Lung (tissue), 11 donors: ENCODE measurements at regions not wholly inside any gene's neighbourhood (a gene's known extent, or its start where the extent isn't known, plus 50 kb on each side); places are given as distances from the start of the nearest gene placed in this dataset.

Source experiments
- ATAC-seq: fragments of 200-7000 bp; cut with Tn5 transposase; one replicate; pipeline ENCODE4 v1.9.1; 2020; ENCODE audit warnings: moderate number of reproducible peaks; ENCODE audit not compliant: insufficient read depth, low FRiP score
- DNase-seq, 3 donors: peaks; one replicate each; pipeline ENCODE4 v3.0.0-alpha.2; 2013 to 2017
- H3K27ac ChIP-seq, 2 donors: one replicate each; pipeline ENCODE4 v1.5.1; 2013; ENCODE audit warnings: mild to moderate bottlenecking in 2 of 2, moderate library complexity in 2 of 2, control low read depth in 1 of 2, inconsistent platforms in 1 of 2, low read depth in 1 of 2, low read length in 1 of 2
- H3K27me3 ChIP-seq, 3 donors: one replicate each; pipeline ENCODE4 v1.5.1; 2013; ENCODE audit warnings: low read length in 2 of 3; ENCODE audit not compliant: control insufficient read depth in 3 of 3, insufficient read depth in 3 of 3
- H3K36me3 ChIP-seq, 4 donors: one replicate each; pipeline ENCODE4 v1.5.1; 2013; ENCODE audit warnings: low read length in 4 of 4, mild to moderate bottlenecking in 1 of 4, moderate library complexity in 1 of 4; ENCODE audit not compliant: control insufficient read depth in 4 of 4, insufficient read depth in 4 of 4
- H3K4me1 ChIP-seq, 5 donors: one replicate each; pipeline ENCODE4 v1.5.1; 2013; ENCODE audit warnings: low read length in 5 of 5, mild to moderate bottlenecking in 2 of 5, moderate library complexity in 1 of 5; ENCODE audit not compliant: control insufficient read depth in 5 of 5, insufficient read depth in 5 of 5
- H3K4me3 ChIP-seq: one replicate; pipeline ENCODE4 v1.5.1; 2013; ENCODE audit warnings: mild to moderate bottlenecking, control low read depth, moderate library complexity
- H3K9ac ChIP-seq, 2 donors: one replicate each; pipeline ENCODE4 v1.5.1; 2013; ENCODE audit warnings: low read length in 2 of 2, control low read depth in 1 of 2; ENCODE audit not compliant: insufficient read depth in 1 of 2
- H3K9me3 ChIP-seq, 4 donors: one replicate each; pipeline ENCODE4 v1.5.1; 2013; ENCODE audit warnings: low read length in 3 of 4, mild to moderate bottlenecking in 1 of 4, moderate library complexity in 1 of 4; ENCODE audit not compliant: control insufficient read depth in 4 of 4, insufficient read depth in 3 of 4
- CTCF ChIP-seq: IDR thresholded peaks from 2 replicates; pipeline ENCODE4 v1.5.1; 2012; ENCODE audit warnings: mild to moderate bottlenecking; ENCODE audit errors: control extremely low read depth, extremely low read depth
- WGBS, 2 donors: extraction: QIAGEN DNeasy Blood & Tissue Kit; methylation state at CpG; one replicate each; pipeline ENCODE4 v1.1.7; 2013; 5-methylcytosine and 5-hydroxymethylcytosine counted together
- donor health status: control.
- donor health status: control.
- donor health status: Bipolar disorder and iron deficiency.
- donor health status: healthy.
- donor health status: DM: yes; HTN: yes; CAD: no.

- Histone ChIP-seq H3K9me3 (peaks cover 0 to 3% (median 0%) of the 10 kb centered on the region in 4 donors), H3K4me1 (peaks cover 0 to 13% (median 2%) of the 10 kb centered on the region in 5 donors), H3K36me3 (no peaks in the 10 kb centered on the region), H3K27me3 (peaks cover 0 to 15% (median 4%) of the 10 kb centered on the region in 3 donors), H3K4me3 (no peak overlapping the region), H3K27ac (no peak overlapping the region), H3K9ac (no peak overlapping the region)
- WGBS, 2 donors: 78 to 84% methylated on average over 19 of the region's 19 CpGs
- TF ChIP-seq CTCF: no peak
- DNase-seq (no peak), ATAC-seq (no peak)
These were observed 75.0 kb upstream of the WNT4 start for GRCh38 chr1:22217811-22218460.

GRCh38 chr1:22218618-22219250 is 75.8 kb upstream of the WNT4 start:
- no peak for TF ChIP-seq CTCF
- H3K27ac ChIP-seq: no peak overlapping the region
- H3K4me1 ChIP-seq: peaks cover 0 to 13% (median 2%) of the 10 kb centered on the region in 5 donors
- H3K9me3 ChIP-seq: peaks cover 0 to 3% (median 0%) of the 10 kb centered on the region in 4 donors
- no peak overlapping the region for H3K9ac ChIP-seq
- DNase-seq: no peak
- WGBS, 2 donors: 78 to 83% methylated on average over 12 of the region's 12 CpGs
- H3K4me3 ChIP-seq: no peak overlapping the region
- ATAC-seq: no peak
- peaks cover 0 to 12% (median 3%) of the 10 kb centered on the region in 3 donors for H3K27me3 ChIP-seq
- H3K36me3 ChIP-seq: no peaks in the 10 kb centered on the region

GRCh38 chr1:22221233-22221780 is 78.4 kb upstream of the WNT4 start:
- Histone ChIP-seq H3K9me3 (peaks cover 0 to 6% (median 0%) of the 10 kb centered on the region in 4 donors), H3K27ac (no peak overlapping the region), H3K27me3 (peaks cover 0 to 12% (median 0%) of the 10 kb centered on the region in 3 donors), H3K4me1 (peaks cover 0 to 14% (median 0%) of the 10 kb centered on the region in 5 donors), H3K36me3 (no peaks in the 10 kb centered on the region), H3K4me3 (no peak overlapping the region), H3K9ac (no peak overlapping the region)
- DNase-seq (no peak), ATAC-seq (no peak)
- no peak for TF ChIP-seq CTCF
- WGBS, 2 donors: 77 to 95% methylated on average over 8 of the region's 8 CpGs
